ENCODE measurements at regions not wholly inside any gene's neighbourhood (a gene's known extent, or its start where the extent isn't known, plus 50 kb on each side); places are given as distances from the start of the nearest gene placed in this dataset.

GRCh38 chr9:17876687-17877086 is 297.8 kb downstream of the SH3GL2 start:
- Histone ChIP-seq H3K4me1 (no peaks in the 10 kb centered on the region), H3K27ac (no peak overlapping the region), H3K4me3 (no peak overlapping the region), H3K9me3 (peaks cover 0 to 12% (median 0%) of the 10 kb centered on the region in 11 donors), H3K27me3 (no peaks in the 10 kb centered on the region), H3K36me3 (no peaks in the 10 kb centered on the region)
- no peak for ATAC-seq
- 82 to 90% methylated on average over 3 of the region's 3 CpGs for WGBS, 2 donors
- TF ChIP-seq, protein P1, sequence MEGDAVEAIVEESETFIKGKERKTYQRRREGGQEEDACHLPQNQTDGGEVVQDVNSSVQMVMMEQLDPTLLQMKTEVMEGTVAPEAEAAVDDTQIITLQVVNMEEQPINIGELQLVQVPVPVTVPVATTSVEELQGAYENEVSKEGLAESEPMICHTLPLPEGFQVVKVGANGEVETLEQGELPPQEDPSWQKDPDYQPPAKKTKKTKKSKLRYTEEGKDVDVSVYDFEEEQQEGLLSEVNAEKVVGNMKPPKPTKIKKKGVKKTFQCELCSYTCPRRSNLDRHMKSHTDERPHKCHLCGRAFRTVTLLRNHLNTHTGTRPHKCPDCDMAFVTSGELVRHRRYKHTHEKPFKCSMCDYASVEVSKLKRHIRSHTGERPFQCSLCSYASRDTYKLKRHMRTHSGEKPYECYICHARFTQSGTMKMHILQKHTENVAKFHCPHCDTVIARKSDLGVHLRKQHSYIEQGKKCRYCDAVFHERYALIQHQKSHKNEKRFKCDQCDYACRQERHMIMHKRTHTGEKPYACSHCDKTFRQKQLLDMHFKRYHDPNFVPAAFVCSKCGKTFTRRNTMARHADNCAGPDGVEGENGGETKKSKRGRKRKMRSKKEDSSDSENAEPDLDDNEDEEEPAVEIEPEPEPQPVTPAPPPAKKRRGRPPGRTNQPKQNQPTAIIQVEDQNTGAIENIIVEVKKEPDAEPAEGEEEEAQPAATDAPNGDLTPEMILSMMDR (IDR thresholded peaks at IDR 0.05) = no peak
- intact Hi-C loops (cut with DNase I) = no loop called here
- DNase-seq = no peak

GRCh38 chr9:17878810-17879370 is 300.0 kb downstream of the SH3GL2 start:
- no peak for ATAC-seq
- H3K4me3 ChIP-seq = no peak overlapping the region
- no peaks in the 10 kb centered on the region for H3K36me3 ChIP-seq
- H3K9me3 ChIP-seq = peaks cover 0 to 6% (median 0%) of the 10 kb centered on the region in 11 donors
- H3K27me3 ChIP-seq = no peaks in the 10 kb centered on the region
- intact Hi-C loops (cut with DNase I) = no loop called here
- 87 to 90% methylated on average over 3 of the region's 3 CpGs for WGBS, 2 donors
- no peak for DNase-seq
- TF ChIP-seq, protein P1 (IDR thresholded peaks at IDR 0.05) = no peak
- no peak overlapping the region for H3K27ac ChIP-seq
- H3K4me1 ChIP-seq = no peaks in the 10 kb centered on the region

DNA sequence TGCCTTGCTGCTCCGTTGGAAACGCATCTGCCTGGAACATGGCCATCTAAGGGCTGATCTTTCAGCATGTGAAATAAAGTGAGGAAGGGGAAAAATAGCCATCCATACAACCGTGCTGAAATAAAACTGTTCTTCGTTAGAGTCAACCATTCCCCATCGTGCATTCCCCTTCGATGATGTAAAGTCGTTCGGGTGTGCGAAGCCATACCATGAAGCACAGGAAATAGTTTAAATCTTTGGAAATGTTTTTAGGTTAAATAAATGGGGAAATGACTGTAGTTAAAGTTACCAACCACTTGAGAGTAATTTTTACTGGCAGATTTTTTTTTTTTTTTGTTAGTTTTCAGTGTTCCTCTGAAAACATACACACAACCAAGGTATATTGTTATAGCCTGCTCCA is 302.5 kb downstream of the SH3GL2 start:
- no peaks in the 10 kb centered on the region for H3K27me3 ChIP-seq
- TF ChIP-seq, protein P1 (IDR thresholded peaks at IDR 0.05) = no peak
- 71% methylated on average over 9 of the region's 9 CpGs for WGBS, 2 donors
- no peaks in the 10 kb centered on the region for H3K9me3 ChIP-seq
- no peak overlapping the region for H3K4me3 ChIP-seq
- no peak for DNase-seq
- H3K27ac ChIP-seq = no peak overlapping the region
- no peak for ATAC-seq
- no peaks in the 10 kb centered on the region for H3K36me3 ChIP-seq
- H3K4me1 ChIP-seq = no peaks in the 10 kb centered on the region
- intact Hi-C loops (cut with DNase I) = loop anchor here in 1 of 10 donors (5.0 kb wide), 1 partner anchor 39 kb away; no protein-coding TSS in a partner anchor

GRCh38 chr9:17882688-17883594 is 304.1 kb downstream of the SH3GL2 start:
- DNase-seq (no peak), ATAC-seq (no peak)
- no peak overlapping the region for H3K4me3 ChIP-seq
- TF ChIP-seq, protein P1 (IDR thresholded peaks at IDR 0.05) = no peak
- no peaks in the 10 kb centered on the region for H3K36me3 ChIP-seq
- no peaks in the 10 kb centered on the region for H3K4me1 ChIP-seq
- no peaks in the 10 kb centered on the region for H3K9me3 ChIP-seq
- intact Hi-C loops (cut with DNase I) = loop anchor here in 1 of 10 donors (5.0 kb wide), 1 partner anchor 41 kb away; no protein-coding TSS in a partner anchor
- WGBS, 2 donors = 75 to 79% methylated on average over 2 of the region's 2 CpGs
- no peak overlapping the region for H3K27ac ChIP-seq
- H3K27me3 ChIP-seq = no peaks in the 10 kb centered on the region
